Esophagus muscularis mucosa (tissue), 4 donors: ENCODE measurements at regions not wholly inside any gene's neighbourhood (a gene's known extent, or its start where the extent isn't known, plus 50 kb on each side); places are given as distances from the start of the nearest gene placed in this dataset.

Source experiments
- DNase-seq: peaks from one replicate; pipeline ENCODE4 v3.0.0-alpha.2; 2017; ENCODE audit errors: extremely low spot score
- H3K27ac ChIP-seq, 4 donors: fragments of 200-600 bp; sonication (generic); replicated peaks in 1 of 4; 1 replicate in 3 of 4; 2 replicates in 1 of 4; pipeline ENCODE4 v1.5.1; 2016 to 2019; ENCODE audit warnings: mild to moderate bottlenecking in 1 of 4
- H3K27me3 ChIP-seq, 4 donors: fragments of 200-600 bp; sonication (generic); one replicate each; pipeline versions ENCODE4 v1.5.1 to v1.6.0; 2016 to 2019
- H3K36me3 ChIP-seq, 4 donors: fragments of 200-600 bp; sonication (generic); one replicate each; pipeline ENCODE4 v1.5.1; 2016 to 2019
- H3K4me1 ChIP-seq, 4 donors: fragments of 200-600 bp; sonication (generic); one replicate each; pipeline ENCODE4 v1.5.1; 2016 to 2019
- H3K4me3 ChIP-seq, 4 donors: fragments of 200-600 bp; sonication (generic); 1 replicate in 2 of 4; 2 replicates in 2 of 4; pipeline ENCODE4 v1.5.1; 2016 to 2019; ENCODE audit warnings: mild to moderate bottlenecking in 4 of 4, moderate library complexity in 1 of 4
- H3K9me3 ChIP-seq, 4 donors: fragments of 200-600 bp; sonication (generic); 1 replicate in 3 of 4; 2 replicates in 1 of 4; pipeline ENCODE4 v1.5.1; 2016 to 2019
- EP300 ChIP-seq: sonication (generic); formaldehyde crosslinking; IDR thresholded peaks from one replicate; pipeline ENCODE4 v1.6.1; 2017; ENCODE audit warnings: antibody characterized with exemption
- POLR2A ChIP-seq: fragments of 450-650 bp; IDR thresholded peaks from one replicate; pipeline ENCODE4 v1.6.1; 2017; ENCODE audit warnings: antibody characterized with exemption, moderate library complexity, mild to moderate bottlenecking, low read depth
- POLR2AphosphoS5 ChIP-seq, 2 donors: sonication (generic); formaldehyde crosslinking; IDR thresholded peaks; one replicate each; pipeline ENCODE4 v1.6.1; 2017; ENCODE audit warnings: antibody characterized with exemption in 2 of 2
- WGBS: methylation state at CpG from one replicate; pipeline ENCODE4 v1.1.5; 2018; 5-methylcytosine and 5-hydroxymethylcytosine counted together
- intact Hi-C: fragments of 100-400 bp; cut with DNase I; formaldehyde crosslinking; loops from one replicate; pipeline ENCODE4 v1.15.1; 2023
- TF ChIP-seq, protein P1 (sequence below), 3 experiments: fragments of 200-600 bp in 2 of 3; fragments of 450-650 bp in 1 of 3; sonication (generic) in 2 of 3; IDR thresholded peaks; one replicate each; pipeline ENCODE4 v1.5.1; 2017 to 2019; ENCODE audit warnings: antibody characterized with exemption in 3 of 3, mild to moderate bottlenecking in 2 of 3, moderate library complexity in 1 of 3

GRCh38 chrX:82912382-82912781 lies 595.7 kb upstream of the POU3F4 start:
- no peak for DNase-seq
- intact Hi-C loops: no loop called here
- no peak for TF ChIP-seq POLR2AphosphoS5 (IDR thresholded peaks at IDR 0.05)
- TF ChIP-seq, protein P1, sequence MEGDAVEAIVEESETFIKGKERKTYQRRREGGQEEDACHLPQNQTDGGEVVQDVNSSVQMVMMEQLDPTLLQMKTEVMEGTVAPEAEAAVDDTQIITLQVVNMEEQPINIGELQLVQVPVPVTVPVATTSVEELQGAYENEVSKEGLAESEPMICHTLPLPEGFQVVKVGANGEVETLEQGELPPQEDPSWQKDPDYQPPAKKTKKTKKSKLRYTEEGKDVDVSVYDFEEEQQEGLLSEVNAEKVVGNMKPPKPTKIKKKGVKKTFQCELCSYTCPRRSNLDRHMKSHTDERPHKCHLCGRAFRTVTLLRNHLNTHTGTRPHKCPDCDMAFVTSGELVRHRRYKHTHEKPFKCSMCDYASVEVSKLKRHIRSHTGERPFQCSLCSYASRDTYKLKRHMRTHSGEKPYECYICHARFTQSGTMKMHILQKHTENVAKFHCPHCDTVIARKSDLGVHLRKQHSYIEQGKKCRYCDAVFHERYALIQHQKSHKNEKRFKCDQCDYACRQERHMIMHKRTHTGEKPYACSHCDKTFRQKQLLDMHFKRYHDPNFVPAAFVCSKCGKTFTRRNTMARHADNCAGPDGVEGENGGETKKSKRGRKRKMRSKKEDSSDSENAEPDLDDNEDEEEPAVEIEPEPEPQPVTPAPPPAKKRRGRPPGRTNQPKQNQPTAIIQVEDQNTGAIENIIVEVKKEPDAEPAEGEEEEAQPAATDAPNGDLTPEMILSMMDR (IDR thresholded peaks at IDR 0.05): no peak
- TF ChIP-seq EP300: no peak
- TF ChIP-seq POLR2A: no peak
- Histone ChIP-seq H3K9me3 (no peaks in the 10 kb centered on the region), H3K4me3 (no peak overlapping the region), H3K27me3 (no peaks in the 10 kb centered on the region), H3K36me3 (no peaks in the 10 kb centered on the region), H3K4me1 (no peaks in the 10 kb centered on the region), H3K27ac (no peak overlapping the region)
- WGBS: 13% methylated on average over 3 of the region's 3 CpGs

DNA sequence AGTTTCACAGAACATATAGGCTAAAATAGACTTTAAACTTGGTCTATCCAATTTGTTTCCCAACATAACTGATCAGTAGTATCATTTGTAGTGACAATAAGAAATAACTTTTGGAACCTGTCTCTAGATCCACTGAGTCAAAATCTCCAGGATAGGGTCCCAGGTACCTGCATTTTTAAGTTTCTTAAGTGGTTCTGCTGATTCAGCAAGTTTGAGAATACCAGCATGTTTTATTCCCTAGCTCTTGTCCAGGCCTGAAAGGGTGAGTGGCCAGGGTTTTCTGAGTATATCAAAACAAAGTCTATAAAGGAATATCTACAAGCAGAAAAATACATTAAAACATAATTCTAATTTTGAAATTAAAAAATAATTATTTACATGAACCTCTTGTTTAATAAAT lies 573.1 kb upstream of the POU3F4 start:
- Histone ChIP-seq H3K9me3 (peaks cover 0 to 4% (median 0%) of the 10 kb centered on the region in 4 donors), H3K4me3 (no peak overlapping the region), H3K27me3 (no peaks in the 10 kb centered on the region), H3K27ac (no peak overlapping the region), H3K36me3 (no peaks in the 10 kb centered on the region), H3K4me1 (no peaks in the 10 kb centered on the region)
- intact Hi-C loops: loop anchor here (5.0 kb wide), 1 partner anchor 53 kb away; no protein-coding TSS in a partner anchor
- no peak for TF ChIP-seq EP300
- no peak for TF ChIP-seq POLR2AphosphoS5 (IDR thresholded peaks at IDR 0.05)
- DNase-seq: no peak

DNA sequence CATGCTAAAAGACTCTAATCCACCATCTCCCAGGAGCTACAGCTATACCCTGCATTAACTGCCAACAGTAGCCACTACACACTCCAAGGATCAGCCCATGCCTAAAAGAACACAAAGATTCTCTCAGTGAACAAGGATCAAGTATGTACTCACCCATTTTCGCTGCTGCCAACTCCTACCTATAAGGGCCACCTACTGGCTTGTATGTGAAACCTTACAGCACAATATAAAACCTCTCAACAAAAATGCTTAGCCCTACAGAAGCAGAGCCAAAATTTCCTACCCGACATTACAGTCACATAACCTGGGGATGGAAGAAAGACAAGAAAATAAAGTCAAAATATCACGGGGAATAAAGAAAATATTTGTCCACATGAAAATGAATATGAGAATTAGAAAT lies 562.8 kb upstream of the POU3F4 start:
- H3K36me3 ChIP-seq: no peaks in the 10 kb centered on the region
- WGBS: 61% methylated on average over 3 of the region's 3 CpGs
- no peak overlapping the region for H3K27ac ChIP-seq
- H3K27me3 ChIP-seq: no peaks in the 10 kb centered on the region
- intact Hi-C loops: no loop called here
- peaks cover 0 to 3% (median 0%) of the 10 kb centered on the region in 4 donors for H3K9me3 ChIP-seq
- no peak overlapping the region for H3K4me3 ChIP-seq
- no peaks in the 10 kb centered on the region for H3K4me1 ChIP-seq
- DNase-seq: no peak
- TF ChIP-seq POLR2AphosphoS5 (IDR thresholded peaks at IDR 0.05): no peak
- TF ChIP-seq EP300: no peak
- TF ChIP-seq, protein P1 (IDR thresholded peaks at IDR 0.05): no peak
- no peak for TF ChIP-seq POLR2A

GRCh38 chrX:82961129-82961528 lies 547.0 kb upstream of the POU3F4 start:
- DNase-seq: no peak
- no peak overlapping the region for H3K4me3 ChIP-seq
- TF ChIP-seq POLR2AphosphoS5 (IDR thresholded peaks at IDR 0.05) (no peak), EP300 (no peak), POLR2A (no peak)
- TF ChIP-seq, protein P1 (IDR thresholded peaks at IDR 0.05): no peak
- H3K9me3 ChIP-seq: no peaks in the 10 kb centered on the region
- no peaks in the 10 kb centered on the region for H3K4me1 ChIP-seq
- intact Hi-C loops: no loop called here
- H3K27ac ChIP-seq: no peak overlapping the region
- 30% methylated on average over 2 of the region's 3 CpGs for whole genome bisulfite sequencing
- no peaks in the 10 kb centered on the region for H3K27me3 ChIP-seq
- no peaks in the 10 kb centered on the region for H3K36me3 ChIP-seq

DNA sequence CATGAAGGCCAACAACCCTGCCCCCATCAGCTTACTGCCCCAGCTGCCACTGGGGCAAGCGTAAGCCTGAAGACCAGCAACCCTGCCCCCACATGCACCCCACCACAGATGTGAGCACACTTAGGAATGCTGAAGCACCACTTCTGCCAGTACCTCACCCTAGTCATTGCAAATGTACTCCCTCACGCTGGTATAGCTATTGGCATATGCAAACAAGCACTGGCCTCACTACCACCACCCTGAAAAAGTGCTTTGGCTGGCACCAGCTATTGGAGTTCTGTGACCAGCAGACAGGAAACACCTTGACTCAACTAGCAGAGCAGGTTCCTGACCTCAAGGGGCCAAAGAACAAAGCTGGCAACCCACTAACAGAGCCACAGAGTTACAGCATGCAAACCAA lies 534.4 kb upstream of the POU3F4 start:
- Histone ChIP-seq H3K36me3 (no peaks in the 10 kb centered on the region), H3K4me1 (no peaks in the 10 kb centered on the region), H3K27me3 (no peaks in the 10 kb centered on the region), H3K4me3 (no peak overlapping the region), H3K9me3 (no peaks in the 10 kb centered on the region), H3K27ac (no peak overlapping the region)
- intact Hi-C loops: no loop called here
- TF ChIP-seq, protein P1 (IDR thresholded peaks at IDR 0.05): no peak
- TF ChIP-seq POLR2A: no peak
- no peak for TF ChIP-seq EP300
- no peak for TF ChIP-seq POLR2AphosphoS5 (IDR thresholded peaks at IDR 0.05)
- no peak for DNase-seq
- WGBS: 66% methylated on average over 2 of the region's 2 CpGs
